Smooth muscle cell (in vitro differentiated cells): ENCODE measurements at regions not wholly inside any gene's neighbourhood (a gene's known extent, or its start where the extent isn't known, plus 50 kb on each side); places are given as distances from the start of the nearest gene placed in this dataset.

Experiments
- DNase-seq: peaks from one replicate; lab custom pipeline; 2025; ENCODE audit not compliant: unreplicated experiment; lab: John Stamatoyannopoulos, UW
- H2AFZ ChIP-seq: fragments of 200-600 bp; sonication (generic); 2 replicates; pipeline ENCODE4 v1.6.0; 2016; ENCODE audit warnings: antibody characterized with exemption, low read depth, mild to moderate bottlenecking
- H3F3A ChIP-seq: fragments of 200-600 bp; sonication (generic); 2 replicates; pipeline ENCODE4 v1.6.0; 2017; ENCODE audit warnings: antibody characterized with exemption, low read depth
- H3K27ac ChIP-seq: fragments of 200-600 bp; sonication (generic); 2 replicates; pipeline ENCODE4 v1.5.1; 2016; ENCODE audit warnings: low read depth, mild to moderate bottlenecking
- H3K27me3 ChIP-seq: fragments of 200-600 bp; sonication (generic); 2 replicates; pipeline ENCODE4 v1.6.1; 2016; ENCODE audit warnings: low read depth, mild to moderate bottlenecking
- H3K36me3 ChIP-seq: fragments of 200-600 bp; sonication (generic); 2 replicates; pipeline ENCODE4 v1.5.1; 2016; ENCODE audit warnings: low read depth
- H3K4me1 ChIP-seq: fragments of 200-600 bp; sonication (generic); 2 replicates; pipeline ENCODE4 v1.5.1; 2016; ENCODE audit warnings: low read depth
- H3K4me2 ChIP-seq: fragments of 200-600 bp; sonication (generic); 2 replicates; pipeline ENCODE4 v1.6.0; 2016; ENCODE audit warnings: mild to moderate bottlenecking
- H3K4me3 ChIP-seq: fragments of 200-600 bp; sonication (generic); 2 replicates; pipeline ENCODE4 v1.5.1; 2016; ENCODE audit warnings: mild to moderate bottlenecking
- H3K79me2 ChIP-seq: fragments of 200-600 bp; sonication (generic); 2 replicates; pipeline ENCODE4 v1.6.0; 2016; ENCODE audit warnings: low read depth, mild to moderate bottlenecking
- H3K9ac ChIP-seq: fragments of 200-600 bp; sonication (generic); 2 replicates; pipeline ENCODE4 v1.6.0; 2016; ENCODE audit warnings: low read depth
- H3K9me3 ChIP-seq: fragments of 200-600 bp; sonication (generic); replicated peaks from 2 replicates; pipeline ENCODE4 v1.5.1; 2016; ENCODE audit warnings: low read depth
- H4K20me1 ChIP-seq: fragments of 200-600 bp; sonication (generic); 2 replicates; pipeline ENCODE4 v1.6.0; 2016; ENCODE audit warnings: low read depth
- CTCF ChIP-seq: fragments of 200-600 bp; sonication (generic); IDR thresholded peaks from 2 replicates; pipeline ENCODE4 v1.5.1; 2017; ENCODE audit warnings: borderline replicate concordance, mild to moderate bottlenecking, antibody characterized with exemption; ENCODE audit not compliant: insufficient read depth, poor library complexity, severe bottlenecking
- WGBS: methylation state at CpG from one replicate; pipeline ENCODE4 v1.1.7; 2016; ENCODE audit warnings: low lambda C conversion rate; 5-methylcytosine and 5-hydroxymethylcytosine counted together

- no peaks in the 10 kb centered on the region for H3K36me3 ChIP-seq
- no peak overlapping the region for H3K4me2 ChIP-seq
- no peaks in the 10 kb centered on the region for H3K79me2 ChIP-seq
- no peak overlapping the region for H3K9ac ChIP-seq
- no peaks in the 10 kb centered on the region for H3K9me3 ChIP-seq
- no peaks in the 10 kb centered on the region for H3K4me1 ChIP-seq
- no peak overlapping the region for H3K27ac ChIP-seq
- TF ChIP-seq CTCF, result no peak
- no peak for DNase-seq
- WGBS, result 68% methylated on average over 10 of the region's 10 CpGs
- no peak overlapping the region for H3K4me3 ChIP-seq
- H2AFZ ChIP-seq, result no peak overlapping the region
- no peaks in the 10 kb centered on the region for H4K20me1 ChIP-seq
- H3F3A ChIP-seq, result no peaks in the 10 kb centered on the region
- H3K27me3 ChIP-seq, result no peaks in the 10 kb centered on the region
These were observed 163.8 kb downstream of the RPL10L start for GRCh38 chr14:46487582-46488350.

- Histone ChIP-seq H3K4me1 (no peaks in the 10 kb centered on the region), H4K20me1 (no peaks in the 10 kb centered on the region), H3K4me3 (no peak overlapping the region), H3K9me3 (no peaks in the 10 kb centered on the region), H3K27me3 (no peaks in the 10 kb centered on the region), H3K36me3 (no peaks in the 10 kb centered on the region), H2AFZ (no peak overlapping the region), H3K4me2 (no peak overlapping the region), H3F3A (no peaks in the 10 kb centered on the region), H3K79me2 (no peaks in the 10 kb centered on the region), H3K9ac (no peak overlapping the region), H3K27ac (no peak overlapping the region)
- no peak for DNase-seq
- no peak for TF ChIP-seq CTCF
These were observed 169.4 kb downstream of the RPL10L start for GRCh38 chr14:46482200-46482599.

GRCh38 chr14:46480817-46481216, 170.8 kb downstream of the RPL10L start:
- Histone ChIP-seq H3K79me2 (no peaks in the 10 kb centered on the region), H3K27me3 (no peaks in the 10 kb centered on the region), H3F3A (no peaks in the 10 kb centered on the region), H3K4me3 (no peak overlapping the region), H3K36me3 (no peaks in the 10 kb centered on the region), H2AFZ (no peak overlapping the region), H3K9ac (no peak overlapping the region), H4K20me1 (no peaks in the 10 kb centered on the region), H3K4me1 (no peaks in the 10 kb centered on the region), H3K4me2 (no peak overlapping the region), H3K27ac (no peak overlapping the region), H3K9me3 (no peaks in the 10 kb centered on the region)
- 62% methylated on average over 3 of the region's 3 CpGs for WGBS
- DNase-seq, result no peak
- TF ChIP-seq CTCF, result no peak

DNA sequence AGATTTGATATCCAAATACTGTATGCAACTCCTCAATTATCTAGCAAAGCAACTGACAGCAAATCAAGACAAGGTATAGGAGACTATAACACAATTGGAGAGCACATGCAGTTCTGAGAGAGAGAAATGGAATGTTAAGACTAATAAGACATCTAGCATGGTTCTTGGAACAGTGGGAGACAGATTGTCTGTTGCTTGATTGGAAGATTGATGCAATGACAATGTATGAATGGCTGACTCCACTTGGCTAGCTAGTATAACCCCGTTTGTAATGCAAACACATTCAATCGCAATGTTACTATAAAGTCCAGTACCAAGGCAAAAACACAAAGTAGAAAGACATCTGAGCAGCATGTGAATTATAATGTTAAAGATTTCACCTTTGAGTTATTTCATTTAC, 179.3 kb downstream of the RPL10L start:
- no peak for TF ChIP-seq CTCF
- no peak for DNase-seq
- Histone ChIP-seq H4K20me1 (no peaks in the 10 kb centered on the region), H3K27me3 (no peaks in the 10 kb centered on the region), H3K27ac (no peak overlapping the region), H3F3A (no peaks in the 10 kb centered on the region), H3K36me3 (no peaks in the 10 kb centered on the region), H3K4me2 (no peak overlapping the region), H3K9ac (no peak overlapping the region), H3K4me1 (no peaks in the 10 kb centered on the region), H3K4me3 (no peak overlapping the region), H2AFZ (no peak overlapping the region), H3K79me2 (no peaks in the 10 kb centered on the region), H3K9me3 (no peaks in the 10 kb centered on the region)
- 86% methylated on average over 2 of the region's 2 CpGs for WGBS
